ENCODE measurements at regions not wholly inside any gene's neighbourhood (a gene's known extent, or its start where the extent isn't known, plus 50 kb on each side); places are given as distances from the start of the nearest gene placed in this dataset.

DNA sequence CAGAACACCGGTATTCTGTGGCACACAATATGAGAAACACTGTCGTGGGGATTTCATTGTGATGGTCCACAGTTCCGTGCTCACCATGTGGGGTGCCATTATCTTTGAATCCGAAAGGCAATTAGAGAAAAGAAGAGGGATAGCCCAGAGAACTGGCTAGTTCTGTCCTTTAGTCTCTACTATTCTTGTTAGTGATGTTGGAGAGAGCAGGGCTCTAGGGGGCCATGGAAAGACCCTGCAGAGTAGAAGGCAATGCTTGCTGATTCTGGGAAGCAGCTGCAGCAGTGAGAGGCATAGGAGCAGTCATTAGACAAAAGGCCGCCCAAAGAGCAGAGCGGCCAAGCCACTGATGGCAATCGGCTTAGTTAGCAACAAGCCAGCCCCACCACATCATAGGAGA, 146.3 kb downstream of the TSEN15 start:
- H3K14ac ChIP-seq (ENCODE audit: insufficient read length), result no peak overlapping the region
- H3K9me3 ChIP-seq (ENCODE audit: insufficient read depth in 2 of 2, low read depth in 1 of 2, low read length in 1 of 2), result no peaks in the 10 kb centered on the region
- H4K91ac ChIP-seq (replicated peaks; ENCODE audit: insufficient read length, low read length), result no peak overlapping the region
- DNase-seq (ENCODE audit: low read depth in 1 of 2, low spot score in 2 of 2) (no peak), FAIRE-seq (no peak)
- no peak overlapping the region for H2BK120ac ChIP-seq (replicated peaks; ENCODE audit: low read depth, low read length)
- H3K79me2 ChIP-seq (ENCODE audit: control insufficient read depth in 1 of 2, insufficient read depth in 2 of 2, low read length in 2 of 2), result no peaks in the 10 kb centered on the region
- no peaks in the 10 kb centered on the region for H3K36me3 ChIP-seq (ENCODE audit: control insufficient read depth in 2 of 4, insufficient read depth in 4 of 4, low read length in 3 of 4)
- H4K20me1 ChIP-seq (replicated peaks in 1 of 2; ENCODE audit: control insufficient read depth in 1 of 2, insufficient read depth in 2 of 2, low read length in 2 of 2), result no peaks in the 10 kb centered on the region
- ChIA-PET POLR2A (ENCODE audit: partially characterized antibody) (no interaction called here), CTCF (ENCODE audit: partially characterized antibody) (interaction anchor here (1.5 to 2.0 kb wide), 2 partner anchors 9 to 24 kb away, joined by 4 to 5 read pairs; no protein-coding TSS in a partner anchor)
- H3K9ac ChIP-seq (replicated peaks in 1 of 4; ENCODE audit: extremely low read depth in 1 of 4, low read depth in 3 of 4, low read length in 3 of 4), result no peak overlapping the region
- no peak overlapping the region for H3K27ac ChIP-seq (ENCODE audit: low read depth, low read length)
- H2AK5ac ChIP-seq (ENCODE audit: low read depth, low read length), result no peak overlapping the region
- no peak overlapping the region for H4K5ac ChIP-seq (ENCODE audit: insufficient read length, low read depth, low read length)
- TF ChIP-seq CEBPB (IDR thresholded peaks at IDR 0.05; ENCODE audit: low read depth, low read length), result no peak
- no peak for TF ChIP-seq KDM4A (IDR thresholded peaks at IDR 0.05; ENCODE audit: low read depth, low read length, severe bottlenecking)
- TF ChIP-seq TEAD4 (IDR thresholded peaks at IDR 0.05; ENCODE audit: low read depth, low read length), result no peak
- TF ChIP-seq CTBP2 (IDR thresholded peaks at IDR 0.05; ENCODE audit: borderline replicate concordance, insufficient read depth, insufficient read length, low read length), result no peak
- no peak for TF ChIP-seq RBBP5 (IDR thresholded peaks at IDR 0.05; ENCODE audit: borderline replicate concordance, low read depth, low read length)
- H3K18ac ChIP-seq (ENCODE audit: extremely low read depth, low read length), result no peak overlapping the region
- H3K23ac ChIP-seq (ENCODE audit: insufficient read length), result no peak overlapping the region
- H2BK20ac ChIP-seq (ENCODE audit: low read length), result no peak overlapping the region
- 84% methylated on average over 7 of the region's 7 CpGs; no CpG with 5 or more reads in 1 of the 2 experiments for WGBS, 2 experiments (ENCODE audit: extremely low coverage in 1 of 2, insufficient coverage in 1 of 2, insufficient read length in 1 of 2, insufficient replicate concordance in 2 of 2, low coverage in 1 of 2, low lambda C conversion rate in 2 of 2, missing lambda C conversion rate in 1 of 2)
- H2BK12ac ChIP-seq (ENCODE audit: low read depth, low read length), result no peak overlapping the region
- H3K4ac ChIP-seq (replicated peaks; ENCODE audit: insufficient read length, low read depth, low read length), result no peak overlapping the region
- no peak overlapping the region for H2BK5ac ChIP-seq (ENCODE audit: low read depth, low read length)
- H3K4me3 ChIP-seq (ENCODE audit: extremely low read depth in 1 of 4, insufficient read depth in 2 of 4, low read depth in 3 of 4, low read length in 4 of 4), result no peak overlapping the region
- H3K4me1 ChIP-seq (replicated peaks in 1 of 4; ENCODE audit: control insufficient read depth in 3 of 4, insufficient read depth in 4 of 4, low read length in 3 of 4), result no peaks in the 10 kb centered on the region
- H3K56ac ChIP-seq (replicated peaks; ENCODE audit: insufficient read length, low read depth, low read length), result no peak overlapping the region
- 0 out of 2 replicates have a peak overlapping the region, but pooled peaks have one; percentile 84 for H2AFZ ChIP-seq (ENCODE audit: low read length)
- no peaks in the 10 kb centered on the region for H3K23me2 ChIP-seq (ENCODE audit: low read depth, low read length)
- H3K79me1 ChIP-seq (ENCODE audit: low read depth, low read length), result no peaks in the 10 kb centered on the region
- H4K8ac ChIP-seq (ENCODE audit: extremely low read depth, insufficient read depth, low read length), result no peak overlapping the region
- no peak overlapping the region for H2BK15ac ChIP-seq (ENCODE audit: low read length)
- no peak overlapping the region for H3K4me2 ChIP-seq (ENCODE audit: insufficient read depth in 1 of 2, low read depth in 2 of 2, low read length in 2 of 2)
- H3K27me3 ChIP-seq (replicated peaks in 1 of 4; ENCODE audit: control insufficient read depth in 3 of 4, extremely low read depth in 1 of 4, insufficient read depth in 3 of 4, low read length in 3 of 4), result no peaks in the 10 kb centered on the region
